ENCODE measurements at regions not wholly inside any gene's neighbourhood (a gene's known extent, or its start where the extent isn't known, plus 50 kb on each side); places are given as distances from the start of the nearest gene placed in this dataset.
A peak's percentile ranks its signal among the peaks of the same experiment; 100 is the strongest.

DNA sequence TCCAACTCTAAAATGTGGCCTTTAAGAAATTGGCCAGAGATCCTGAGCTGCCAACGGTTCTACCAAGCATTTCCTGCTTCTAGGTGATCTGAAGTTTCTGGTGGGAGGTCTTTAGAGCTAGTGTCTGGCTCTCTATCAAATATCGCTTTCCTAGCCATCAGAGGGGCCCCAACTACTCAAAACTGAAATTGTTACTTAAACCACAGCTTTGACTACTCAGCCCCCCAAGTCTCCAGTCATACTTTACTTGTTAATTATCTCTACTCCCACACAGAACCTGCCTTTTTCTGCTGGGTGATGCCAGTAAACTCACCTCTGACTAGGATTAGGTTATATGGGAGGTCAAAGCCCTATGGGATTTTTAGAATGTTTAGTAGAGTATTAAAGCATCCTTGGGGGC lies 95.1 kb downstream of the FASLG start:
- no peak for DNase-seq (ENCODE audit: low read depth in 4 of 4, low spot score in 1 of 4)

DNA sequence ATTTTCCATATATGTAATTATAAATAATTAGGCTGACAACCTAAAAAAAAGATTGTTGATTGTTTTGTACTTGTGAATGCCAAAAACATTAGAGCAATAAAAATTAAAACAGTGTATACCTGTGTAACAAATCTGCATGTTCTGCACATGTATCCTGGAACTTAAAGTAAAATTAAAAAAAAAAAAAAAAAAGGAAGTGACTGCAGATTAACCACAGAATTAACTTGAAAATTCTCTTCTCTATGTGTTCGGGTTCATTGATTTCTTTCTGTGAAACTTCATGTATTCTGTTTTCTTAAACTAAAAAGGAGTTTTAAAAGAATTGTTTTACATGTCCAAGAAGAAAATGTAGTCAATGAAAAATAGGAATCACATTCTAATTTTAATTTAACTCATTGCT lies 95.7 kb downstream of the FASLG start:
- no peak for DNase-seq (ENCODE audit: low read depth in 4 of 4, low spot score in 1 of 4)

DNA sequence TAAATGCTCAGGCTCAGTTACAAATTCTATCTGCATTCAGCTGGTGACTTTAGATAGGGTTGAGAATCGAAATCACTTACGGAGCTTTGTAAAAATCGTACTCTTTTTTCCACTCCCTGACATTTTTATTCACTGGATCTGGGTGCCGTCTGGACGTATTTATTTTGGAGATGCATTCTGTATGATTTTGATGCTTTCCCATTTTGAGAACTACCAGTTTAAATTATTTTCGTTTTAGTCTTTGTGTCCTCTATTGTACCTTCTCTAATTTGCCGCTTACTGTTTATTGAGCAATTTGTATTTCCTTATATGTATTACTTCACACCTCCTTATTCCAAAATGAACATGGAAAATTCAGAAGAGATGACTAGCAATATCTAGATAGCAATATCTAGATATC lies 96.2 kb downstream of the FASLG start:
- no peak for DNase-seq (ENCODE audit: low read depth in 4 of 4, low spot score in 1 of 4)

DNA sequence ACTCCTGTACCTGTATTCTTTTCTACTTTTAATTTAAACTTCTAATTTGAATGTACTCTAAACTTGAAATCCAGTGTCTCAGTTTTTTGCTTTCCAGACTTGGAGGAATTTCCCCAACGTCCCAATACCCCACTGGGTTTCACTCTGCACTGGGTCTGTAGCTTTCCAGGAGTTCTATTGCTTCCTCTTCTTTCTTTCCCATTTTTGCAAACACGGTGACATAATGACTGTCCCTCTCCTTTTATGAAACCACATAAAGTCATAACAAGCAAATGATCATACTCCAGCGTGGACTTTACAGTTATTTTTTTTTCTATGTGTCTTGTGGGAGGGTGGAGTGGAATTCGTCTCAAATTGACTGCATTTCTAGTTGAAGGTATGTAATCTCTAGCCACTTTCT lies 97.1 kb downstream of the FASLG start:
- no peak for DNase-seq (ENCODE audit: low read depth in 4 of 4, low spot score in 1 of 4)

DNA sequence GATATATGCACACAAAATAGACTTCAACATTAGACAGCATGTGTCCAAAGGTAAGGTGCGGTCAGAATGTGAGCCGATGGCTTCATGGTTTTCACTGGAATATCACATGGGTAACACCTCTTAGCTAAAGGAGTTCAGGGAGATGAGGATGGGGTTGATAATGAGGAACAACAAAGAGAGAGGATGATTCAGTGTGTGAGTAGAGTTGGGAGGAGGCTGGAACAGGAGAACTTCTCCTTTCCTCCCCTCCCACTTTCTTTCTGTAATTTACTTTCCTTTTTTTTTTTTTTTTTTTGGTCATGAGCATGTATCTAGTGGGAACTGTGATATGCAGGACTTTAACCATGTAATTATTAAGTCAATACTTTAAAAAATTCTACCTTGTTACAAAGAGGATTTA lies 99.4 kb downstream of the FASLG start:
- DNase-seq (ENCODE audit: low read depth in 4 of 4, low spot score in 1 of 4), result no peak

DNA sequence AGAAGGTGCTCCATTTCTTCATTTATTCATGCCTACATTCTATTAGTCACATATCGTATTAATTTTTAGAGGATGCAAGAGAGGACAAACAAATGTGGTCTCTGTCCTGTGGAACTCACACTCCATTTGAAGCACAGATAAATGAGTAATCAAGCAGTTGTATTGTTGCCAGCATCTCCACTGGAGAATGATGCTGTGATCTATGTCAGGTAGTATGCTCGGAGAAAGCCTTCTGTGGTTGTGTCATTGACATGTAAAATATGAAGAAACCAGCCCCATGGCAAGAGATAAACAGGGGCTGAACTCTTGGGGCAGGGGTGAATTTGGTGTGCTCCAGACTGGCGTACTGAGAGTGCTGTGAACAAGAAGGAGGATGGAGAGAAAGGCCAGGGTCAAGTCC lies 101.2 kb downstream of the FASLG start:
- no peak for DNase-seq (ENCODE audit: low read depth in 4 of 4, low spot score in 1 of 4)

DNA sequence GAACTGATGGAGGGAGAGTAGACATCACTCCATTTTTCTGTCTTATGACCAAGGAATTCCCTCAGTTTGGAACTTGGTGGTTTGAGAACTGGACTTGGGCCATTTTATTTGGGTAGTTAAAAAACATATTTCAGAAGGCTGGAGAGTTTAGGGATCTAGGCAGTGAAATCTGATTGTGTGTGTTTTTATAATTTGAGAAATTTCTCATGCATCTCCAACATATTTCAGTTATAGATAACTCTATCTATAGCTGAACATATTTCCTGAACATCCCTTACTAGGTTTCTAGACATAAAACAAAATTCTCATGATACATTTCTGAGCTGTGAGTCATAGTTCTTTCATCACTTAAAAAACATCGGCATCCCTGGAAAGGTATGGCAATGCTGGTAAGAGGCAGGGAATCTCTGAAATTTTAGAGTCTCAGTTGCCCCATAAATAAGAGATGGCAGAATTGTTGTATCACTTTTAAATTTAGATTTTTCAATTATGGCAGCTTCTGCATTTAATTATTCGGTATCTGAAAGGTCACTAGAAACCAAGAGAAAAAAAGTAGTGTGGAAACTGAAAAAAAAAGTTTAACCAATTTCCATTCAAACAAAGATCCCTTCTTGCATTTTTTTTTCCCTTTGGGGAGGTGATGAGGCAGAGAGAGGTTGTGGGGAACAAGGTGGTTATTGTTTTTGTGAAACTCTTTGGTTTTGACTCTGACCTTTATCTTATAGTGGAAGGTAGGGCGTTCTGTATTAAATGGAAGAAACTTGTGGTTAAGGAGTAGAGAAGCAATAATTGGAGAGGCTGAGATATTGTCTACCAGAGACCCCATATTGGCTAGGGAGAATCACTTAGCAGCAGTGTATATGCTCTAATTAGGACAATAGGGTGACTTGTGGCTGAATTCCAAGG lies 102.9 kb downstream of the FASLG start:
- DNase-seq (ENCODE audit: low read depth in 4 of 4, low spot score in 1 of 4), result no peak

DNA sequence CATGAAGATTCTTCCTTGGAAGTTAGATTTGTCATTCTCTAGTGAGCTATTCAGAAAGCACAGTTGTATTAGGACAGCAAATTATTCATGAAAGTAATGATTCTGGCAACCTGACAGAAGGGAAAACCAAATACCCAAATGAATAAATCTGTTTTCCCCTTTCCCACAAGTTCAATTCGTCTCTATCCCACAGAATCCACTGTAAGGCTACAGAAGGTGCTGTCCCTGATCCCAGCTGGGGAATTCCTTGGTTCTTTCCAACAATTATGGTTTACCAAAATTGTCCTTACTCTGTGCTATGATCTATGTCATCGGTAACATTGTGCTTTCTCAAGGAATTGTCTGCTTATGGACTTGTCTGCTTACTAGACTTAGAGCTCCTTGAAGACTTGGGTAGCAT lies 104.2 kb downstream of the FASLG start:
- no peak for DNase-seq (ENCODE audit: low read depth in 4 of 4, low spot score in 1 of 4)

DNA sequence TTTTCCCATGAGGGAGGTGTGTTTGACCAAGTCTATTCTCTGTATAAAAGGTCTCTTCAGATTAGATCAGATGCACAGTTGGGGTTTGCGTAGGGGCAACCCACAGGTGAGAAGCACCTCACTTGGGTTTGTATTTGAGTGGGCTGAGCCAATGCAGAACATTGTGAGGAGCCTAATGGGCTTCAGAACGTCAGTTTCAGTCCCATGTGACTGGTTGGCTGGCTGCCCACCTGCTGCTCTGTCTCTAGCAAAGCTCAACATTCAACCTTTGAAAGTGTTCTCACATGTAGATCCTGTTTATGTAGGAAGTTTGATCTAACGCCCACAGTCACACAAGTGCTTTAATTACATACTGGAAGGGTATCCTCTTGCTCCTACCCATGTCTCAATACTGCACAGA lies 105.5 kb downstream of the FASLG start:
- peak in 1 of 4 experiments; percentile 7 for DNase-seq (ENCODE audit: low read depth in 4 of 4, low spot score in 1 of 4)

DNA sequence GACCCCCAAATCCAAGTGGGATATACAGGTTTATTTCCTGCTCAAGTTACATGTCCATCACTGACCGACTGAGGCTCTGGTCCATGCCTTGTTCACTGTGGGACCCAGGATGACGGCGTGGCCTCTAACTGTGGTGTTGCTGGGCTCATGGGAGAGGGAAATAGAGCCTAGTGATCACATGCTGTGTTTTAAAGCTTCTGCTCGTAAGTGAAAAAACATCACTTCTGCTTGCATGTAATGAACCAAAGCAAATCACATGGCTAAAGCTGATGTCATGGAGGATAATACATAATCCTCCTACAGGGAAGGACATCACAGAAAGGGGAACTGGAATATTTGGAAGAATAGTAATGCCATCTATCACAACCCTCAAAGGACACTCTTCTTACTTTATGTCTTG lies 107.6 kb downstream of the FASLG start:
- DNase-seq (ENCODE audit: low read depth in 4 of 4, low spot score in 1 of 4), result no peak

DNA sequence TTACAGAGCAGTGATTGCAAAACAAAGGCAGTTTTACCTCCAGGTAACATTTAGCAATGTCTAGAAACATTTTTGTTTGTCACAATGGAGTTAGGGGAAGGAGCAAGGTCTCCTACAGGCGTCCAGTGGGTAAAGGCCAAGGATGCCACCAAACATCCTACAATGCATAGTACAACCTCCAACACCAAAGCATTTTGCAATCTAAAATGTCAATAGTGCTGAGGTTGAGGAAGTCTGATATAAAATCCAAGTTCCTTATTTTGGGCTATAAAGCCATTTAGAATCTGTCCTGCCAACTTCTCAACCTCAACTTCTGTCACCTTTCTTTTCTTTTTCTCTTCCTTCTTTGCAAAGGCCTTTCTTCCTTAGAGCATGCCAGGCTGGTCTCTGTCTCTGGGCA lies 111.2 kb downstream of the FASLG start:
- DNase-seq (ENCODE audit: low read depth in 4 of 4, low spot score in 1 of 4), result no peak

DNA sequence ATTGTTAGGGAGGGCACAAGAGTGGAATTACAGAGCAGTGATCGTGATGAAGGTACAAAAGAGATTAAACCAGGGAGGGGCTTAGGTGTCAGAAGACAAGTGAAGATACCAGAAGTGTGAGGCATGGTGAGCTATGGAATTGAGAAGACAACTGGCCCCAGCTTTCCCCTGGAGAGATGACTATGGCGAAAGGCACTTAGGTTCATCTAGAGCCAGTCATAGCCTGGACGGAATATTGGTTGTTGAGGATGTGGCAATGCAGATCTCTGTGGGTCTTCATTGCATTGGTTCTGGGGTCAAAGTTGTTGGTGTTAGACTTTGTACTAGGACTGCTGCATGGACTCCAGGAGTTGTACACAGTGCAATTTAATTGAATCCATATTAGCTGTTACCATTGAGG lies 115.7 kb downstream of the FASLG start:
- no peak for DNase-seq (ENCODE audit: low read depth in 4 of 4, low spot score in 1 of 4)

DNA sequence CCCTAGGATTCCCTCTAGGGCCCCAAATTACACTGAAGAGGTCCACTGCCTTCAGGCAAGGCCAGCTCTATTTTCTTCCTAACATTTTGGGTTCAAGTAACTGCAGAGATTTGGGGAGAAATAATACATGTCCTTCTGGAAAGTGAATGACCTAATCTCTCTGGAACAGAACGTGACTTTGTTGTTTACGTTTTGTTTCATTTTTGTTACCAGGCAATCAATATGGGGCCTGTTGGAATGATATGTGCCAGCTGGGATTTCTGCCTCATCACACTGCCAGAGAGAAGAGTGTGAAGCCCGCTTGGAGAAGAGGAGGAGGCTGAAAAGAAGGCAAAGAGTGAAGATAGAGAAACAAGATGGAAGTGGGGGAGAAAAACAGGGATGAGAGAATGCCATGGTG lies 116.7 kb downstream of the FASLG start:
- no peak for DNase-seq (ENCODE audit: low read depth in 4 of 4, low spot score in 1 of 4)

DNA sequence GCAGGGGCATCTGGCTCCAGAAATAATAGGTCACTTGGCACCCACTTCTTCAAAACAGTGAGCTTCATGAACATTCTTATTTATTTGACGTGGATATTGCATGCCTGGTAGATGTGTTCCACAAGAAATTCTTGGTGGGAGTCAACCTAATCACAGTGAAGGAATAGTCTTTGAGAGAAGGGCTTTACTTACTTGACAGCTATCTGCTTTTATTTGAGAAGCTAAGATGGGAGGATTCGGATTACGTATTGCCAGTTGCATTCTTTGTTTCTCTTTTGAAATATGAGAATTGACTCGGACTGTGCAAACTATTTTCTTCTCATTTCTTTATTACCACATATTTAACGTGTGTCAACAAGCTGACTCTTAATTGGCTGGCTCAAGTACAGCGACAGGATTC lies 117.2 kb downstream of the FASLG start:
- DNase-seq (ENCODE audit: low read depth in 4 of 4, low spot score in 1 of 4), result no peak

DNA sequence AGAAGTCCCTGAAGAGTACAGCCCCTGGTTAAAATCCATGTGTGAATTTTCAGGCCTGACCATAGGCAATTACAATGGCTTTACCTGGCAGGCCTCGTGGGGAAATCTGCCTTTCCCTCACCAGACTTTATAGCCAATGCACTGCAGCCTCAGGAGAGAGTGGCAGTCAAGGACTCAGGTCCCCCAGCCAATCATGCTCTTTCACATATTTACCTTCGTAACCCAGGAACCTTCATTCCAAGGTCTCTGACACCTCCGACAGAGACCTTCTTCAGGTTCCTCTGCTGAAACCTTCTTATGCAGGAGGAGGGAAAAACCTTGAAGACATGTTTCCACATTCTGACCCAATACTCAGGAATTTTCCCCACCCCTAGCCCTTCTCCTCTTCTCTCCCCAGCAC lies 118.9 kb downstream of the FASLG start:
- no peak for DNase-seq (ENCODE audit: low read depth in 4 of 4, low spot score in 1 of 4)

DNA sequence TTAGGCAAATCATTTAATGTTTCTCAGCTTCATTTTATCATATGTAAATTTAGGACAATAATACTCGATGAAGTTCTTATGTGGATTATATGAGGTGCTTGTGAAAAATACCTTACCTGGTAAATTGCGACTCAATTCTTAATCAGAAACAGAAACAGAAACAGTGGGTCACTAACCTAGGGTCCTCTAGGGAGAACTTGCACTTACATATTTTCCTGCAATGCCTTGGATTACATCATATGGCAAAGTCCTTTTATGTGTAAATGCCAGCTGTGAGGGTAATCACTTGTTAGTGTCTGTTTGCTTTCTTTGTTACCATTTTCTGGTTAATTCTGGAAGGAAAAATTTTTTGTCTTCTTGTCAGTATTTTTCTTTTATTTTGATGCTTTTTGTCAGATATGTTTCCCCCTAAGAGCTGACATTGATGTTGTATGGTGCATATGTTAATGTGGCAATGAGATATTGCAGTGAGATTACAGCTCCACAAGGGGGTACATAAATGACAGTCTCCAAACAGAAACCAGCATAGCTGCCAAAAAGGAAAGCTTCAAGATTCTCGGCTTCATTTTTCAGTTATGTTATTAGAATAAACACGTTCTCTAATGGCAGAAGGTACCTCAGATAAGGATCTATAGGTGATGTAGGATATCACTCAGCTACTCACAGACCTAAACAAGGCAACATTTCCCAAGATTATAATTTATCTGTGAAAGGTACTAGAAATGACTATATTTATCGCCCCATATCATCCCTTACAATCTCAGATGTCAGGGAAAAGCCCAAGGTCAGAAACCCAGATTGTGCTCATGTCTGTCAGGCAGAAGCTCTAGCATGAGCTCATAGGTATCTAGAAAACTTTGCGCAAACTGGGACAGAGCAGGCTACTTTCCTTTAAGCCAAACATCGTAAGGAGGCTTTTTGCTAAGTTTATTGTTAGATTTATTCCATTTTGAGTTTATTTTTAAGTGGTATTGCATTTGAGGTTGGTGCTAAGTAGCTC lies 119.9 kb downstream of the FASLG start:
- DNase-seq (ENCODE audit: low read depth in 4 of 4, low spot score in 1 of 4), result no peak

DNA sequence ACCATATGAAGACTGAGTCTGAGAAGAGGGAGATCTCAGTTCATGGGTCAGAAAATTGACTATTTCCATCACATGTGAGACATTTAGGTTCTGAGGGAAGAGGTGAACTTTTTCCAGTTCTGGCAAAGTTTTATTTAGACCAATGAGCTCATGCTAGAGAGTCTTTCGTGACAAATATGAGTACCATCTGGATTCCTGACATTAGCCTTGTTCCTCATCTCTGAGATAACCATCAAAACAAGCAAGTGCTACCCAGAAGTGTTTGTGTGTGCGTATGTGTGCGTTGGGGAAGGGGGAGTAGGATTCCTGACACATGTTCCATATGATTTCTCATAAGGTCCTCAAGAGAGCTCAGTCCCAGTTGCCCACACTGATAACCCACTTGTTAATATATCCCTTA lies 120.6 kb downstream of the FASLG start:
- no peak for DNase-seq (ENCODE audit: low read depth in 4 of 4, low spot score in 1 of 4)

DNA sequence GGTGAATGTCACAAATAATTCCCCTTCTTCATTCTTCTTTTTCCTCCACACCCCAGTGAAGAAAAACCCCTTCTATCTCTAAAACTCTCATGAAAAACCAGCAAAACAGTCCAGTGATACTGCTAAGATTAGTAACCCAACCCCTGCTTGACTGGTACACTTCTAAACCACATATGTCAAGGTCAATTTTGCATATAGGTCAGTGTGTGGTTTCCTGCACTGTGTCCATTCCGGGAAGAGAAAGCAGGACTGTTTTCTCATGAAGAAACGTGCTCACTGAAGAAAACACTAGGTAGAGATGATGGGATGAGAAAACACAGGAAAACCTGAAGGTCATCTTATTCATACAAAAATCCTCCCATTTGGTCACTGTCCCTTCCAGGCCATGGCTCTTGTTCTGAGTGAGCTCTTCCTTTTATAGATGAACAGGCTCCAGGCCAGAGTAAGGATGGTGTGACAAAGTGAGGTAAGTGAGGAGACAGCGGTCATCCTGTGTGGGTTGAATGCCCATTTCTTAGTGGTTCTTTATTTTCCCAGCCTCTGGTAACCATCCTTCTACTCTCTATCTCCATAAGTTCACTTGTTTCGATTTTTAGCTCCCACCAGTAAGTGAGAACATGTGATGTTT lies 122.7 kb downstream of the FASLG start:
- no peak for DNase-seq (ENCODE audit: low read depth in 4 of 4, low spot score in 1 of 4)

DNA sequence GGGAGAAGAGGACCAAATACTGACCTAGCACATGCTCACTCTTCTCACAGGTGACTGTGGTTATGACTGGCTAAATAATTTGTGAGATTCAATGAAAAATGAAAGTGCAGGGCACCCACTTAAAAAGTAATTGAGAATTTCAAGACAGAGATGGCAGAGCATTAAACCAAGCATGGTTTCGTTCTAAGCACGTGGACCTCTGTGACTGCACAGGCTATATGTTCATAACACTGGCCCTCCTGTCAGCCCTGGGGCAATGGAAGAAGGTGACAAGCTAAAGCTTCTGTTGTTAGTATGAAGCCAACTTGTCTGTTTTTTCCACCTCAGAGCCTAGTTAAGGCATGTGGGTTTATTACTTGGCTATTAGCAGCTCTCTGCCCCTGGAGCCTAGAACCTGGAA lies 130.9 kb downstream of the FASLG start:
- no peak for DNase-seq (ENCODE audit: low read depth in 4 of 4, low spot score in 1 of 4)

DNA sequence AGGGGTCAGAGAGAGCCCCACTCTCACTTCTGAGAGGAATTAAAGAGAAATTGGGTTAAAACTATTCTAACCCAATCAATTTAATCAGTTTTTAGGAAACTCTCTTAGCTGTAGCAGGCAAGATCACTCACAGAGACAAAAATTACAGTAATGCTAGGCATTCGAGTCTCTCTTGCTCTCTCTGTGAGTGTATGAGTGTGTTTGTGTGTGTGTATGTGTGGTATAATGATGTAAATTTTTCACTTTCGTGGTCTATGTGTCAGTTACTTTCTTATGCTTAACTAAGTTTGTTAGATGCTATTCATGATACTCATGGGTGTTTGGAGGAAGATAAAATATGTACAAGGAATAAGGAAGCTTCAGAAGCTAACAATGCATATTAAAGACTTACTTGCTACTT lies 131.3 kb downstream of the FASLG start:
- DNase-seq (ENCODE audit: low read depth in 4 of 4, low spot score in 1 of 4), result no peak

DNA sequence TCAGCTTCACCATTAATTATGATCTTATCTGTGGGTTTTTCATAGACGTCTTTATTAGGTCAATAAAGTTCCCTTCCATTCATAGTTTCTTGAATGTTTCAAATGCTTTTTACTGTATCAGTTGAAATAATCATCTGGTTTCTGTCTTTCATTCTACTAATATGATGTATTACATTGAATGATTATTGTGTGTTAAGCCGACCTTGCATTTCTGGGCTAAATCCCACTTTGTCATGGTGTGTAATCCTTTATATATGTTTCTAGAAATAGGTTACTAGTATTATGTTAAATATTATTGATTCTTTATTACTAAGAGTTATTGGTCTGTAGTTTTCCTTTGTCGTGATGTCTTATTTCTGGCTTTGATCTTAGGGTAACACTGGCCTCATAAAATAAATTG lies 134.9 kb downstream of the FASLG start:
- DNase-seq (ENCODE audit: low read depth in 4 of 4, low spot score in 1 of 4), result no peak

DNA sequence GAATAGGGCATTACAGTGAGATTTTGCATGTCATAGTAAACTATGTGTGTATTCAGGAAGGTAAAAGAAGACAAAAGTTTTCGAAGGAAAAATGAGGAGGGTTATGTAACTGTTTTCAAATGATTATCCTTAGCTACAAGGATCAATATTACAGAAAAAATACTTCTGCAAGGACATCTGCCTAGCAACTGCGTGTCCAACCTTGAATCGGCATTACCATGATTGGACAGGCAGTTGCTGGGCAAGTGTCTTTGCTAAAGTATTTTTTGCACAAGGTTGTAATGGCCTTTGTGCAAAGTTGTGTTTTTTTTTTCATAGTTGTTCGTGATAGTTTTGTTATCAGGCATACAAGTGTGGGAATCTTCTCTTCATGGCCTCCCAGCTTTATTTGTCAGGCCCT lies 136.8 kb downstream of the FASLG start:
- no peak for DNase-seq (ENCODE audit: low read depth in 4 of 4, low spot score in 1 of 4)

Measured in stimulated activated CD4-positive, alpha-beta T cell treated with anti-CD3 and anti-CD28 coated beads, Interleukin-1b, Interleukin-23, amount 100 ng/mL, for 24 hours (primary cell).